ENCODE measurements at regions not wholly inside any gene's neighbourhood (a gene's known extent, or its start where the extent isn't known, plus 50 kb on each side); places are given as distances from the start of the nearest gene placed in this dataset.

GRCh38 chr10:55369670-55370420 lies 568.8 kb upstream of the PCDH15 start:
- H3K4me3 ChIP-seq (ENCODE audit: low read depth in 1 of 2, low read length in 2 of 2), result no peak overlapping the region
- H3K4me1 ChIP-seq (ENCODE audit: control insufficient read depth in 1 of 2, insufficient read depth in 2 of 2, low read length in 2 of 2), result no peaks in the 10 kb centered on the region
- no peaks in the 10 kb centered on the region for H3K9me3 ChIP-seq (ENCODE audit: control insufficient read depth in 1 of 2, low read length in 2 of 2)
- H3K27me3 ChIP-seq (ENCODE audit: low read depth, low read length), result no peaks in the 10 kb centered on the region
- H3K27ac ChIP-seq (ENCODE audit: low read length), result no peak overlapping the region
- no peaks in the 10 kb centered on the region for H3K36me3 ChIP-seq (ENCODE audit: control insufficient read depth in 1 of 2, insufficient read depth in 2 of 2, low read length in 2 of 2)

- H3K36me3 ChIP-seq (ENCODE audit: control insufficient read depth in 1 of 2, insufficient read depth in 2 of 2, low read length in 2 of 2), result no peaks in the 10 kb centered on the region
- no peak overlapping the region for H3K4me3 ChIP-seq (ENCODE audit: low read depth in 1 of 2, low read length in 2 of 2)
- no peaks in the 10 kb centered on the region for H3K27me3 ChIP-seq (ENCODE audit: low read depth, low read length)
- no peaks in the 10 kb centered on the region for H3K9me3 ChIP-seq (ENCODE audit: control insufficient read depth in 1 of 2, low read length in 2 of 2)
- no peaks in the 10 kb centered on the region for H3K4me1 ChIP-seq (ENCODE audit: control insufficient read depth in 1 of 2, insufficient read depth in 2 of 2, low read length in 2 of 2)
- no peak overlapping the region for H3K27ac ChIP-seq (ENCODE audit: low read length)
Observed at GRCh38 chr10:55368467-55368866, 567.4 kb upstream of the PCDH15 start.

GRCh38 chr10:55367555-55367954 lies 566.5 kb upstream of the PCDH15 start:
- no peaks in the 10 kb centered on the region for H3K4me1 ChIP-seq (ENCODE audit: control insufficient read depth in 1 of 2, insufficient read depth in 2 of 2, low read length in 2 of 2)

GRCh38 chr10:55358539-55358938 lies 557.5 kb upstream of the PCDH15 start:
- H3K27me3 ChIP-seq (ENCODE audit: low read depth, low read length), result no peaks in the 10 kb centered on the region
- H3K9me3 ChIP-seq (ENCODE audit: control insufficient read depth in 1 of 2, low read length in 2 of 2), result no peaks in the 10 kb centered on the region
- H3K4me1 ChIP-seq (ENCODE audit: control insufficient read depth in 1 of 2, insufficient read depth in 2 of 2, low read length in 2 of 2), result no peaks in the 10 kb centered on the region
- H3K27ac ChIP-seq (ENCODE audit: low read length), result no peak overlapping the region
- H3K36me3 ChIP-seq (ENCODE audit: control insufficient read depth in 1 of 2, insufficient read depth in 2 of 2, low read length in 2 of 2), result no peaks in the 10 kb centered on the region
- no peak overlapping the region for H3K4me3 ChIP-seq (ENCODE audit: low read depth in 1 of 2, low read length in 2 of 2)

More at GRCh38 chr10:55367555-55367954, 566.5 kb upstream of the PCDH15 start:
- Histone ChIP-seq H3K36me3 (ENCODE audit: control insufficient read depth in 1 of 2, insufficient read depth in 2 of 2, low read length in 2 of 2) (no peaks in the 10 kb centered on the region), H3K4me3 (ENCODE audit: low read depth in 1 of 2, low read length in 2 of 2) (no peak overlapping the region), H3K27me3 (ENCODE audit: low read depth, low read length) (no peaks in the 10 kb centered on the region), H3K9me3 (ENCODE audit: control insufficient read depth in 1 of 2, low read length in 2 of 2) (no peaks in the 10 kb centered on the region), H3K27ac (ENCODE audit: low read length) (no peak overlapping the region)

- Histone ChIP-seq H3K4me3 (ENCODE audit: low read depth in 1 of 2, low read length in 2 of 2) (no peak overlapping the region), H3K36me3 (ENCODE audit: control insufficient read depth in 1 of 2, insufficient read depth in 2 of 2, low read length in 2 of 2) (no peaks in the 10 kb centered on the region), H3K27ac (ENCODE audit: low read length) (no peak overlapping the region), H3K9me3 (ENCODE audit: control insufficient read depth in 1 of 2, low read length in 2 of 2) (no peaks in the 10 kb centered on the region), H3K27me3 (ENCODE audit: low read depth, low read length) (no peaks in the 10 kb centered on the region), H3K4me1 (ENCODE audit: control insufficient read depth in 1 of 2, insufficient read depth in 2 of 2, low read length in 2 of 2) (no peaks in the 10 kb centered on the region)
Observed at GRCh38 chr10:55353414-55353813, 552.4 kb upstream of the PCDH15 start.

GRCh38 chr10:55351431-55351830 lies 550.4 kb upstream of the PCDH15 start:
- no peaks in the 10 kb centered on the region for H3K27me3 ChIP-seq (ENCODE audit: low read depth, low read length)
- H3K36me3 ChIP-seq (ENCODE audit: control insufficient read depth in 1 of 2, insufficient read depth in 2 of 2, low read length in 2 of 2), result no peaks in the 10 kb centered on the region
- H3K9me3 ChIP-seq (ENCODE audit: control insufficient read depth in 1 of 2, low read length in 2 of 2), result no peaks in the 10 kb centered on the region
- no peaks in the 10 kb centered on the region for H3K4me1 ChIP-seq (ENCODE audit: control insufficient read depth in 1 of 2, insufficient read depth in 2 of 2, low read length in 2 of 2)
- no peak overlapping the region for H3K27ac ChIP-seq (ENCODE audit: low read length)
- H3K4me3 ChIP-seq (ENCODE audit: low read depth in 1 of 2, low read length in 2 of 2), result no peak overlapping the region

GRCh38 chr10:55348534-55348933 lies 547.5 kb upstream of the PCDH15 start:
- H3K4me1 ChIP-seq (ENCODE audit: control insufficient read depth in 1 of 2, insufficient read depth in 2 of 2, low read length in 2 of 2), result no peaks in the 10 kb centered on the region
- no peaks in the 10 kb centered on the region for H3K27me3 ChIP-seq (ENCODE audit: low read depth, low read length)
- H3K9me3 ChIP-seq (ENCODE audit: control insufficient read depth in 1 of 2, low read length in 2 of 2), result no peaks in the 10 kb centered on the region
- H3K36me3 ChIP-seq (ENCODE audit: control insufficient read depth in 1 of 2, insufficient read depth in 2 of 2, low read length in 2 of 2), result no peaks in the 10 kb centered on the region
- H3K27ac ChIP-seq (ENCODE audit: low read length), result no peak overlapping the region
- H3K4me3 ChIP-seq (ENCODE audit: low read depth in 1 of 2, low read length in 2 of 2), result no peak overlapping the region

- no peaks in the 10 kb centered on the region for H3K9me3 ChIP-seq (ENCODE audit: control insufficient read depth in 1 of 2, low read length in 2 of 2)
- no peak overlapping the region for H3K4me3 ChIP-seq (ENCODE audit: low read depth in 1 of 2, low read length in 2 of 2)
- H3K27ac ChIP-seq (ENCODE audit: low read length), result no peak overlapping the region
- no peaks in the 10 kb centered on the region for H3K27me3 ChIP-seq (ENCODE audit: low read depth, low read length)
- H3K36me3 ChIP-seq (ENCODE audit: control insufficient read depth in 1 of 2, insufficient read depth in 2 of 2, low read length in 2 of 2), result no peaks in the 10 kb centered on the region
- no peaks in the 10 kb centered on the region for H3K4me1 ChIP-seq (ENCODE audit: control insufficient read depth in 1 of 2, insufficient read depth in 2 of 2, low read length in 2 of 2)
Observed at GRCh38 chr10:55330486-55330885, 529.5 kb upstream of the PCDH15 start.

GRCh38 chr10:55329796-55330195 lies 528.8 kb upstream of the PCDH15 start:
- no peaks in the 10 kb centered on the region for H3K9me3 ChIP-seq (ENCODE audit: control insufficient read depth in 1 of 2, low read length in 2 of 2)
- no peaks in the 10 kb centered on the region for H3K36me3 ChIP-seq (ENCODE audit: control insufficient read depth in 1 of 2, insufficient read depth in 2 of 2, low read length in 2 of 2)
- no peaks in the 10 kb centered on the region for H3K4me1 ChIP-seq (ENCODE audit: control insufficient read depth in 1 of 2, insufficient read depth in 2 of 2, low read length in 2 of 2)
- H3K27ac ChIP-seq (ENCODE audit: low read length), result no peak overlapping the region
- H3K4me3 ChIP-seq (ENCODE audit: low read depth in 1 of 2, low read length in 2 of 2), result no peak overlapping the region
- H3K27me3 ChIP-seq (ENCODE audit: low read depth, low read length), result no peaks in the 10 kb centered on the region

GRCh38 chr10:55320187-55320700 lies 519.2 kb upstream of the PCDH15 start:
- Histone ChIP-seq H3K4me3 (ENCODE audit: low read depth in 1 of 2, low read length in 2 of 2) (no peak overlapping the region), H3K9me3 (ENCODE audit: control insufficient read depth in 1 of 2, low read length in 2 of 2) (peaks cover 0 to 3% of the 10 kb centered on the region in 2 donors), H3K36me3 (ENCODE audit: control insufficient read depth in 1 of 2, insufficient read depth in 2 of 2, low read length in 2 of 2) (no peaks in the 10 kb centered on the region), H3K27me3 (ENCODE audit: low read depth, low read length) (no peaks in the 10 kb centered on the region), H3K4me1 (ENCODE audit: control insufficient read depth in 1 of 2, insufficient read depth in 2 of 2, low read length in 2 of 2) (no peaks in the 10 kb centered on the region), H3K27ac (ENCODE audit: low read length) (no peak overlapping the region)

GRCh38 chr10:55311848-55312635 lies 511.0 kb upstream of the PCDH15 start:
- H3K27me3 ChIP-seq (ENCODE audit: low read depth, low read length), result no peaks in the 10 kb centered on the region

More at GRCh38 chr10:55311848-55312635, 511.0 kb upstream of the PCDH15 start:
- Histone ChIP-seq H3K36me3 (ENCODE audit: control insufficient read depth in 1 of 2, insufficient read depth in 2 of 2, low read length in 2 of 2) (no peaks in the 10 kb centered on the region), H3K4me3 (ENCODE audit: low read depth in 1 of 2, low read length in 2 of 2) (no peak overlapping the region), H3K9me3 (ENCODE audit: control insufficient read depth in 1 of 2, low read length in 2 of 2) (no peaks in the 10 kb centered on the region), H3K4me1 (ENCODE audit: control insufficient read depth in 1 of 2, insufficient read depth in 2 of 2, low read length in 2 of 2) (no peaks in the 10 kb centered on the region), H3K27ac (ENCODE audit: low read length) (no peak overlapping the region)

Measured in muscle layer of duodenum (tissue), 2 donors.